ENCODE measurements at regions not wholly inside any gene's neighbourhood (a gene's known extent, or its start where the extent isn't known, plus 50 kb on each side); places are given as distances from the start of the nearest gene placed in this dataset.

DNA sequence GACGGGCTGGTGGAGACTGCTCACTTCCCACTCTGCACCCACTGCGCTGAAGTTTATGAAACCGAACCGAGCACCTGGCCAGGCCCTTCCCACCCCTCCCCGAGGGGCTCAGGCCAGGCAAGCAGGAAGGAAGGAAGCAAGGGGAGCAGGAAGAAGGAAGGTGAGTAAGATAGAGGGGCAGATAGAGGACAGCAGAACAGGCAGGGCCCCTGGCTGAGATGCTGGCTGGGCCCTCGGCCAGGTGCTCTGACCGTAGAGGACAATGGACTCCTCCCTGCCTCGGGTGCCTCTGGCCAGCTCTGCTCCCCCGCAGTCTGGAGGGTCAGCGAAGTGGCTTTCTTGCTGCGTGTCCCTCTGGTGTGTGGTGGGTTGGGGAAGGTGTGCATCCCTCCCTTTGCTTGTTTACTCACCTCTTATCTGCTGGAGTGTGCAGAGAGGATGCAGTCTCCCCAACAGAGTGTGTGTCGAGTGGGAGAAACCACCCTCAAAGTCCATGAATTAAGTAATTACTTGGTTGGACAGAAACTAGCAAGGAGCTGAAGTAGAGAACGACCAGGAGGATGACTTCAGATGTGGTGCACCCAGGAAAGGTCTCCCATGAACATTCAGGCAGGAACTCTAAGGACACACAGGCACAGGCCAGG lies 82.8 kb upstream of the PPP2R2D start:
- Histone ChIP-seq H3K9me3 (no peaks in the 10 kb centered on the region), H3K36me3 (ENCODE audit: control insufficient read depth, insufficient read depth, low read length) (no peaks in the 10 kb centered on the region), H3K27me3 (replicated peaks; ENCODE audit: control insufficient read depth, insufficient read depth, low read length) (no peaks in the 10 kb centered on the region; the same call in 1 of the 2 replicates), H3K4me1 (no peaks in the 10 kb centered on the region), H3K4me3 (ENCODE audit: low read depth, low read length) (no peak overlapping the region)
- peaks cover 22% of the 10 kb centered on the region for H3K27me3 Mint-ChIP-seq (ENCODE audit: insufficient read depth, unreplicated experiment)
- POLR2A ChIA-PET, result no interaction called here
- H3K36me3 Mint-ChIP-seq (ENCODE audit: insufficient read depth, unreplicated experiment), result no peaks in the 10 kb centered on the region
- CTCF ChIA-PET, result no interaction called here
- no peak for DNase-seq
- H3K4me1 Mint-ChIP-seq (ENCODE audit: low read depth, unreplicated experiment), result no peaks in the 10 kb centered on the region
- intact Hi-C loops (cut with micrococcal nuclease; ENCODE audit: unreplicated experiment), result no loop called here
- H3K9me3 Mint-ChIP-seq (ENCODE audit: unreplicated experiment), result no peaks in the 10 kb centered on the region
- no peak overlapping the region for H3K4me3 Mint-ChIP-seq (ENCODE audit: unreplicated experiment)
- BruUV-seq (replicated peaks), result no TSS peak
- TF ChIP-seq, protein P1, sequence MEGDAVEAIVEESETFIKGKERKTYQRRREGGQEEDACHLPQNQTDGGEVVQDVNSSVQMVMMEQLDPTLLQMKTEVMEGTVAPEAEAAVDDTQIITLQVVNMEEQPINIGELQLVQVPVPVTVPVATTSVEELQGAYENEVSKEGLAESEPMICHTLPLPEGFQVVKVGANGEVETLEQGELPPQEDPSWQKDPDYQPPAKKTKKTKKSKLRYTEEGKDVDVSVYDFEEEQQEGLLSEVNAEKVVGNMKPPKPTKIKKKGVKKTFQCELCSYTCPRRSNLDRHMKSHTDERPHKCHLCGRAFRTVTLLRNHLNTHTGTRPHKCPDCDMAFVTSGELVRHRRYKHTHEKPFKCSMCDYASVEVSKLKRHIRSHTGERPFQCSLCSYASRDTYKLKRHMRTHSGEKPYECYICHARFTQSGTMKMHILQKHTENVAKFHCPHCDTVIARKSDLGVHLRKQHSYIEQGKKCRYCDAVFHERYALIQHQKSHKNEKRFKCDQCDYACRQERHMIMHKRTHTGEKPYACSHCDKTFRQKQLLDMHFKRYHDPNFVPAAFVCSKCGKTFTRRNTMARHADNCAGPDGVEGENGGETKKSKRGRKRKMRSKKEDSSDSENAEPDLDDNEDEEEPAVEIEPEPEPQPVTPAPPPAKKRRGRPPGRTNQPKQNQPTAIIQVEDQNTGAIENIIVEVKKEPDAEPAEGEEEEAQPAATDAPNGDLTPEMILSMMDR (IDR thresholded peaks at IDR 0.05; ENCODE audit: insufficient read depth in 1 of 2, low read depth in 1 of 2, low read length in 1 of 2, severe bottlenecking in 1 of 2, unreplicated experiment in 1 of 2), result no peak
- no peak overlapping the region for H3K27ac Mint-ChIP-seq (ENCODE audit: unreplicated experiment)

DNA sequence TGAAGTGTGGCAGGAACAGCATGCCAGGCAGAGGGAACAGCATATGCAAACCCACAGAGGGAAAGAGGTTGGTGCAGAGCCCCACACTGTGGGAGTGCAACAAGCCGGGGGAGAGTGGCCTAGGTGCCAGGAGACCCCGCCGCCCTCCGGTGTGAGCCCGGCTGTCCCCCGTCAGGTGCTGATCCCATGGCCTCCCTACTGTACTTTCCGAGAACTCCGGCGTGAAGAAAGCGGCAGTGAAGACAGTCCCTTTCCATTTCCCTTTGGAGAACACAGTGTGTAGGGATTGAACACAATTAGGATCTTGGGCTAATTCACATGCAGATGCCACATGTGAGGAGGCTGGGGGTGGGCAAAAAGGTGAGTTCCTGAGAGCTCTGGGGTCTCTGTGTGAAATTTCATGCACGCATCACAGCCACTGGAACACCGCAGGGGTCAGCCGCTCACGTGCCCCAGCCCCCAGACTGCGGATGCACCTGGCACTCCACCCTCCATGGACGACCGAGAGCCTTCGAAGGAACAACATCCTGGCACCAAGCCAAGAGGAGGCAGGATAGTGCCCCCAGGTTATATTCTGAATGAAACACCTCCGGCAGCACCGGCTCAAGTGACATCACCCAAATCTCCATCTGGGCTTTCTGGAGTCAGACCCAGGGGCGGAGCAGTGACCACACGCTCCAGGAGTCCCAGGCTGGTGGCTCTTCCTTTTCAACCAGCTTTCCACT lies 82.1 kb upstream of the PPP2R2D start:
- no peak overlapping the region for H3K27ac Mint-ChIP-seq (ENCODE audit: unreplicated experiment)
- Histone ChIP-seq H3K27me3 (replicated peaks; ENCODE audit: control insufficient read depth, insufficient read depth, low read length) (no peaks in the 10 kb centered on the region; the same call in 1 of the 2 replicates), H3K9me3 (no peaks in the 10 kb centered on the region), H3K36me3 (ENCODE audit: control insufficient read depth, insufficient read depth, low read length) (no peaks in the 10 kb centered on the region), H3K4me1 (no peaks in the 10 kb centered on the region), H3K4me3 (ENCODE audit: low read depth, low read length) (no peak overlapping the region)
- BruUV-seq (replicated peaks), result no TSS peak
- no peaks in the 10 kb centered on the region for H3K4me1 Mint-ChIP-seq (ENCODE audit: low read depth, unreplicated experiment)
- no peaks in the 10 kb centered on the region for H3K9me3 Mint-ChIP-seq (ENCODE audit: unreplicated experiment)
- H3K36me3 Mint-ChIP-seq (ENCODE audit: insufficient read depth, unreplicated experiment), result no peaks in the 10 kb centered on the region
- DNase-seq, result no peak
- TF ChIP-seq, protein P1 (IDR thresholded peaks at IDR 0.05; ENCODE audit: insufficient read depth in 1 of 2, low read depth in 1 of 2, low read length in 1 of 2, severe bottlenecking in 1 of 2, unreplicated experiment in 1 of 2), result no peak
- peaks cover 22% of the 10 kb centered on the region for H3K27me3 Mint-ChIP-seq (ENCODE audit: insufficient read depth, unreplicated experiment)
- CTCF ChIA-PET, result no interaction called here
- POLR2A ChIA-PET, result no interaction called here
- intact Hi-C loops (cut with micrococcal nuclease; ENCODE audit: unreplicated experiment), result no loop called here
- H3K4me3 Mint-ChIP-seq (ENCODE audit: unreplicated experiment), result no peak overlapping the region

DNA sequence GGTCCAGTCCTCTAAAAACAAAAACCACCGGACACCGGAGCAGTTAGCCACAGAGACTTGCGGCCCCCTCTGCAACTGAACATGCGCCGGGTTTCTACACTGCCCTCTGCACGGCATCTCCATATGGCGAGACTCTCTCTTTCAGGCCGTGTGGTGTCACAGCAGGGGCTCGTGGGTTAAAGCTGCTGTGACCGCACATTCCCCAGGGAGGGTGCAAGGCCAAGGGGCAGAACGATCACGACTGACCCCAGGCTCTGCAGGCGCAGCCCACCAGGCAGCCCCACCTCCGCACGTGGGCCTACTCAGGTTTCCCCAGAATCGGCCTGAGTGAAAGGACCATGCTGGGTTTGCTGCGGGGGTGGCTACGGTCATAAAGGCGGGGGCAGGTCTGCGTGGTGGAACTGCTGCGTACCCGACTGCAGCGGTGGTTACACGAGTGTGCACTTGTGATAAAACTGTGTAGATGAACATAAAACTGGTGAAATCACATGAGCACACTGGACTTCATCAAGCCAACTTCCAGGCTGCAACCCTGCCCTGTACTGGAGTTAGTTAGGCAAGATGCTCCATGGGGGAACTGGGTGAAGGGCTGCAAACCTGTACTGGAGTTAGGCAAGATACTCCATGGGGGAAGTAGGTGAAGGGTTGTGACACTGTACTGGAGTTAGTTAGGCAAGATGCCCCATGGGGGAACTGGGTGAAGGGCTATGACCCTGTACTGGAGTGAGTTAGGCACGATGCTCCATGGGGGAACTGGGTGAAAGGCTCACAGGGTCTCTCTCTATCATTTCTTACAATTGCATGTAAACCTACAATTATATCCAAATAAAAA lies 81.4 kb upstream of the PPP2R2D start:
- Mint-ChIP-seq H3K4me1 (ENCODE audit: low read depth, unreplicated experiment) (no peaks in the 10 kb centered on the region), H3K36me3 (ENCODE audit: insufficient read depth, unreplicated experiment) (no peaks in the 10 kb centered on the region), H3K27ac (ENCODE audit: unreplicated experiment) (no peak overlapping the region), H3K27me3 (ENCODE audit: insufficient read depth, unreplicated experiment) (peaks cover 22% of the 10 kb centered on the region), H3K4me3 (ENCODE audit: unreplicated experiment) (no peak overlapping the region), H3K9me3 (ENCODE audit: unreplicated experiment) (no peaks in the 10 kb centered on the region)
- CTCF ChIA-PET, result no interaction called here
- Histone ChIP-seq H3K36me3 (ENCODE audit: control insufficient read depth, insufficient read depth, low read length) (no peaks in the 10 kb centered on the region), H3K9me3 (no peaks in the 10 kb centered on the region), H3K4me1 (no peaks in the 10 kb centered on the region), H3K4me3 (ENCODE audit: low read depth, low read length) (no peak overlapping the region), H3K27me3 (replicated peaks; ENCODE audit: control insufficient read depth, insufficient read depth, low read length) (no peaks in the 10 kb centered on the region; the same call in 1 of the 2 replicates)
- TF ChIP-seq, protein P1 (IDR thresholded peaks at IDR 0.05; ENCODE audit: insufficient read depth in 1 of 2, low read depth in 1 of 2, low read length in 1 of 2, severe bottlenecking in 1 of 2, unreplicated experiment in 1 of 2), result no peak
- no peak for DNase-seq
- POLR2A ChIA-PET, result no interaction called here
- no TSS peak for BruUV-seq (replicated peaks)
- intact Hi-C loops (cut with micrococcal nuclease; ENCODE audit: unreplicated experiment), result no loop called here

Data from Caco-2 (cell line).